HG02943 (cell line): ENCODE measurements at regions not wholly inside any gene's neighbourhood (a gene's known extent, or its start where the extent isn't known, plus 50 kb on each side); places are given as distances from the start of the nearest gene placed in this dataset.
"Not testable (repeated sequence)": the region's sequence is repeated elsewhere in the genome, so short reads cannot be mapped to it uniquely, and the experiment has no call there.

ENCODE experiments used
- ATAC-seq: cut with Tn5 transposase; IDR thresholded peaks from one replicate; pipeline ENCODE4 v1.9.1; 2021; ENCODE audit warnings: mild to moderate bottlenecking, low read depth, moderate library complexity; ENCODE audit not compliant: unreplicated experiment

- no peak for ATAC-seq
These were observed 176.8 kb upstream of the PTBP2 start for GRCh38 chr1:96544831-96545221.

DNA sequence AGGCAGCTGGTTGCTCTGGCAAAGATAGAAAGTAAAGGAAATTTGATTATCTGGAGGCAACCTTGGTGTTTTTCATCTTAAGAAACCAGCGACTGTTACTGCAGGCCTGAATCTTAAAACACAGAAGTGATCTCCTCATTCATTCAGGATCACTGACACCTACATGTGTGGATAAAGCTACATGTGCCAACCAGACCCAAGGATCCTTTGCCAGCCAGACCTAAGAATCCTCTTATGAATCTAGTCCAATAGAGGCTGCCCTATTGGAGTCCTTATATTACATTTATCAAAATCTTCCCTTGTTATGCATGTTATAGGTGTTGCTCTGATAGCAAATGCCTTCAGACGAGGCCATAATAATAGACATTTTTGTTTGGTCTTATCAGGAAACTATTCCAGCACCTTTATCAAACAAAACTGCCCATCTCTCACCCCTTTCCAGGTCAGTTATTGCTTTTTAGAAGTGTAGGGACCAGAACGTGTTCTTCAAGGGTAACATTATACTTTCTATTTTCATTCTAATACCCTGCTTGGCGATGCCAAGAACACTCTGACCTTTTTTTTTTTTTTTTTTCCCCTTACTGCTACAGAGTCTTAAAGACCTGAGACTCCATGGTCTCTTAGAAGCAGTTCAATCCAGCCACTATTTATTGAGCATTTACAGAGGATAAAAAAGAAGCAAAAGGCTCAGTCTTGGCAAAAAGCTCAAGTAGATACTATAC, 175.5 kb upstream of the PTBP2 start:
- ATAC-seq = no peak

- ATAC-seq = no peak
These were observed 171.5 kb upstream of the PTBP2 start for GRCh38 chr1:96550061-96550460.

- no peak for ATAC-seq
These were observed 169.1 kb upstream of the PTBP2 start for GRCh38 chr1:96552451-96552850.

GRCh38 chr1:96553811-96554210, 167.8 kb upstream of the PTBP2 start:
- ATAC-seq = no peak

GRCh38 chr1:96554364-96554763, 167.2 kb upstream of the PTBP2 start:
- ATAC-seq = no peak

GRCh38 chr1:96557336-96557735, 164.2 kb upstream of the PTBP2 start:
- no peak for ATAC-seq

- no peak for ATAC-seq
These were observed 162.9 kb upstream of the PTBP2 start for GRCh38 chr1:96558635-96559034.

GRCh38 chr1:96559181-96559580, 162.4 kb upstream of the PTBP2 start:
- ATAC-seq = no peak

DNA sequence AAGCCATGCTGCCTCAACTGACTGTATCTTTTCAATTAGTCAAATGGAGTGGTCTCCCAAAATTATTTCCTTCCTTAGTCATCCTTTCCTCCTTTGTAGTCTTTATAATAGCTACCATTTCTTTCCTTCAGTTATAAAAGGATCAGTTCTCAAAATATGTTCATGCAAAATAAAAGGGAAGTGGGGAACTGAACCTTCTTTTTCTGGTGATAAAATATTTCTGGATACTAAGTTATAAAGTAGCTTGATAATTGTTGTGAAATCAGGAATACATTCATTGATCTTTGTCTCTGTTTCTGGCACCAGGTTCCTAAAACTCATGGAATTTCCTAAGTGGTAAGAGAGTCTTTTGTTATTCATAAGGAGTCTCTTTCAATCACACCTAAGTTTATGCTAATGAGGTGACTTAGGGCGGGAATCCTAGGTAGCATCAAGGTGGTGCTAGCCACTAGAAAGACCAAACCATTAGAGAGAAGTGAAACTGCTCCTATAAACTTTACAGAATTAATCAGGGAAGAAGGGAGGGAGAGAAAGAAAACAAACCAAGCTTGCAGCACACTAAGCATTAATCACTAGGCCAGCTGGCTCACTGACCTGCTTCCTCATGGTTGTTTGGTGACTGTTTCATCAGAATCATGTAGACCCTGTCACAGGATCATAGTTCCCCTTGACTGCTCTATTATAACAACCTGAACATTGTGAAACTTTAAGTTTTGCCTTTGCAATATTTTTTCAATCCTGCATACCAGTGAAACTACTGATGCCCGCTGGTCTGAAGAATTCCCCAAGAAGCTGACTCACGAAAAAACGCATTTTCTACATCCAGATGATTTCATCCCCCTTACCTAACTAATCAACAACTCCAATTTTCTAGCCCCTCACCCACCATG, 161.6 kb upstream of the PTBP2 start:
- no peak for ATAC-seq

DNA sequence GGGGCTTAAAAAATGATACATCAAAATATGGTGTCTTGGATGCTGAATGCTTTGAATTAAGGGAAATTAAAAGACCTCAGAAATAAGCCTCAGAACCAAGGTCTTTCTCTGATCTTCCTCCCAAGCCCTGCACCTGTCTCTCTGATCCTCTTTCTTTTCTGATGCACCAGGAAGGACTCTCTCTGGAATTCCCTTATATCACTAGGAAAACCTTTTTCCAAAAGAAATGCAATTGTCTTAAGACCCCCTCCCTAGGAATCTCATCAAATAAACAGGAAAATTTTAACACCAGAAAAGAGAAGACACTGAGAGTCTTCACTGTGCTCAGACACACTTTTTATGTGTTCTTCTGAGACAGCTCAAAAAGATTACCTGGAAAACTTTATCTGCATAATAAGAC, 159.5 kb upstream of the PTBP2 start:
- ATAC-seq = no peak

- not testable (repeated sequence) for ATAC-seq
These were observed 157.2 kb upstream of the PTBP2 start for GRCh38 chr1:96564401-96564800.

DNA sequence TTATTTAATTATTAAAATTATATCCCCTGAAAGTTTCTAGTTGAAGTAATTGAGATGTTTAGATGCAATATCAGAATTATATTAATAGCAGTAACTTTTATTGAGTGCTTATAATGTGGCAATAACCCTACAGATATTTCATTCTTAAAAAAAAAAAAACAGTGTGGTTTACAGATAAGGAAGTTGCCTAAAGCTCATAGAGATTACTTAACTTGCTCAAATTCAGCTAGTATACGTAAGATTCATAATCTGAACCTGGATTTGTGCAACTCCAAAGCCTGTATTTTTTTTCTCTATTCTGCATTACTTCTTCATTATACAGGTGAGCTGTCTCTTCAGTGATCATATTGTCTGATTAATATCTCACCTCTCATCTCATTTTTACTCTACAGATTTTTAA, 156.0 kb upstream of the PTBP2 start:
- ATAC-seq = no peak

DNA sequence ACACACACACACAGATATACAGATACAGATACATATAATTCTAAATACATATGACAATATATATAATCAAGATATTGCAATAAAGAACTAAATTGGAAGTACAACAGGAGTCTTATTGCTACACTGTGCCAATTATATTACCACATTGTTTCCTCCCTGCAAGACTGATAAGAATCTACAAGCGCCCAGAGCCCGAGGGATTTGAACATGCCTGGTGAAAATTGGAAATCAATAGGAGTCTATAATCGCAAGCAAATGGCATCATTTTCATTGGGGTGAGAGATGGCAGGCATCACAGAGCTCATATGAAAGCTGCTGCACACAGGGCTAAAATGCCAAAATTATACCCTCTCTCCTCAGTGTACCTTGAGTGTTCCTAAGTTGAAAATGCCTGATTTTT, 152.9 kb upstream of the PTBP2 start:
- no peak for ATAC-seq

- no peak for ATAC-seq
These were observed 152.3 kb upstream of the PTBP2 start for GRCh38 chr1:96569288-96569687.

- ATAC-seq = no peak
These were observed 141.9 kb upstream of the PTBP2 start for GRCh38 chr1:96579636-96580035.

DNA sequence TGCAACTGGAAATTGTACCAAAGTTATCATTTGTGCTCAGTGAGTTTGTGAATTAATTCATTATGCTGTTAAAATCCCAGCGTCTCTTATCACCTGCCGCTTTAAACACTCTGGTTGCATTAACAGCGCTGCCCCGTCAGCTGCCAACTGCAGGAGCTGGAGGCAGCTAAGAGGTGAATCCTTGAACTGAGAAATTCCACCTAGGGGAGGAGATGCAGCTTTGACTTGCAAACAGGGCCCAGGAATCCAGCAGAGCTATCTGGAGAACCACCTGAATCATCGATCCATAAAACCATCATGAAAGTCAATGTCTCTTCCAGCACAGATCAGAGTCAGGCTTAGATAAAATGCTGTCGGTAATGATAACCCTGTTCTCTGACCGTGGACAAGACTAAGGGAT, 140.7 kb upstream of the PTBP2 start:
- ATAC-seq = no peak

- no peak for ATAC-seq
These were observed 139.8 kb upstream of the PTBP2 start for GRCh38 chr1:96581772-96582171.

DNA sequence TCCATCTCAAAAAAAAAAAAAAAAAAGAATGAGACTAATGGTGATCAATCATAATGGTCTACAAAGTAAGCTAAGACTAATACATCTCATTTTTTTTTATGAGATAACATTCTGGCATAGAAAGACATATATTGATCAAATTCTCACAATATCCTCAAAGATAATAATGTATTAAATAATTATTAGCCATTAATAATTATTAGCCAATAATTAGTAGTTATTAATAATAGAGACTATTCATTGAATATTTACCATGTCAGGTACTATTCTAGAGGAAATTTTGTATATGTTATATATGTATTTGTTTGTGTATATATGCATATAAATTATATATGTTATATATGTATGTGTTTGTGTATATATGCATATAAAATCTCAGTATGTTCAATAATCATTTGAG, 137.7 kb upstream of the PTBP2 start:
- ATAC-seq = no peak

GRCh38 chr1:96587222-96587621, 134.4 kb upstream of the PTBP2 start:
- ATAC-seq = no peak

DNA sequence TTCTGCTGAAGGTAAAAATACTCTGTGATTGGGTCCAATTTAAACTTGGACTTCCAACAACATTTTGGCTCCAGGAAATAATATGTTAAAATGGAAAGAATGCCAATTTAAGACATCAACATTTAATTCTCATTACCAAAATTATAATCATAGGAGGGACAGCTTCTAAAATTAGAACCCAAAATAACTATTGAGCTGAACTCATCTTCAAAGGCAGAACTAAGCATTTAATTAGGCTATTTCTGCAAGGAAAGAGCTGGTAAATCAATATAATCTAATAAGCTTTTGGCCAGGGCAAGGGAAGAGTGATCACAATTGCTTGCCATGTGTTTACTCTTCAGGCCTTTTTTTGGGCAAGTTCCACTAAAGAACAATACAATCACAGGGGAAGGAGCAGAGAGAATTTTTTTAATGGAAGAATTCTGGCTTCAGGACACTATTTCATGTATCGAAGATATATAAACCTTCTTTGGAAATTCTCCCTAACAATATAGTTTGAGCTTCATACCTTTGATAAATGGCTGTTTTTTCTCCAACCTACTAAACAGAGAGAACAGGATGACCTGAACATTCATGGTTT, 133.1 kb upstream of the PTBP2 start:
- no peak for ATAC-seq

DNA sequence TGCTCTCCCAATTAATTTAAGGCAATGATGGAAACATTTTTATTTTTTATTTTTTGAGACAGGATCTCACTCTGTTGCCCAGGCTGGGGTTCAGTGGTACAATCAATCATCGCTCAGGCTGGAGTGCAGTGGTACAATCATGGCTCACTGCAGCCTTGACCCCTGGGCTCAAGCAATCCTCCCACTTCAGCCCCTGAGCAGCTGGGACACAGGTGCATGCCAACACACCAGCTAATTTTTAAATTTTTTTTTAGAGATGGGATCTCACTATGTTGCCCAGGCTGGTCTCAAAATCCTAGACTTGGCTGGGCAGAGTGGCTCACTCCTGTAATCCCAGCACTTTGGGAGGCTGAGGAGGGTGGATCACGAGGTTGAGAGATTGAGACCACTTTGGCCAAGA, 126.1 kb upstream of the PTBP2 start:
- ATAC-seq = not testable (repeated sequence)
